ENCODE measurements at regions not wholly inside any gene's neighbourhood (a gene's known extent, or its start where the extent isn't known, plus 50 kb on each side); places are given as distances from the start of the nearest gene placed in this dataset.

- no peak for DNase-seq (ENCODE audit: extremely low spot score)
- TF ChIP-seq, protein P1, sequence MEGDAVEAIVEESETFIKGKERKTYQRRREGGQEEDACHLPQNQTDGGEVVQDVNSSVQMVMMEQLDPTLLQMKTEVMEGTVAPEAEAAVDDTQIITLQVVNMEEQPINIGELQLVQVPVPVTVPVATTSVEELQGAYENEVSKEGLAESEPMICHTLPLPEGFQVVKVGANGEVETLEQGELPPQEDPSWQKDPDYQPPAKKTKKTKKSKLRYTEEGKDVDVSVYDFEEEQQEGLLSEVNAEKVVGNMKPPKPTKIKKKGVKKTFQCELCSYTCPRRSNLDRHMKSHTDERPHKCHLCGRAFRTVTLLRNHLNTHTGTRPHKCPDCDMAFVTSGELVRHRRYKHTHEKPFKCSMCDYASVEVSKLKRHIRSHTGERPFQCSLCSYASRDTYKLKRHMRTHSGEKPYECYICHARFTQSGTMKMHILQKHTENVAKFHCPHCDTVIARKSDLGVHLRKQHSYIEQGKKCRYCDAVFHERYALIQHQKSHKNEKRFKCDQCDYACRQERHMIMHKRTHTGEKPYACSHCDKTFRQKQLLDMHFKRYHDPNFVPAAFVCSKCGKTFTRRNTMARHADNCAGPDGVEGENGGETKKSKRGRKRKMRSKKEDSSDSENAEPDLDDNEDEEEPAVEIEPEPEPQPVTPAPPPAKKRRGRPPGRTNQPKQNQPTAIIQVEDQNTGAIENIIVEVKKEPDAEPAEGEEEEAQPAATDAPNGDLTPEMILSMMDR (IDR thresholded peaks at IDR 0.05; ENCODE audit: control extremely low read depth, extremely low read depth, low read depth, missing control alignments), result no peak
- ChIA-PET POLR2A (no interaction called here), CTCF (interaction anchor here (1.6 kb wide), 1 partner anchor 14 kb away, joined by 5 read pairs; no protein-coding TSS in a partner anchor)
These were observed 122.8 kb upstream of the MTNR1B start for GRCh38 chr11:92846491-92847125.

GRCh38 chr11:92848578-92848977 lies 120.9 kb upstream of the MTNR1B start:
- TF ChIP-seq, protein P1 (IDR thresholded peaks at IDR 0.05; ENCODE audit: control extremely low read depth, extremely low read depth, low read depth, missing control alignments), result no peak
- CTCF ChIA-PET, result no interaction called here

GRCh38 chr11:92850296-92850826 lies 119.1 kb upstream of the MTNR1B start:
- POLR2A ChIA-PET, result no interaction called here
- CTCF ChIA-PET, result interaction anchor here (1.2 to 1.4 kb wide), 2 partner anchors 15 to 21 kb away, joined by 3 to 4 read pairs; no protein-coding TSS in a partner anchor
- no peak for DNase-seq (ENCODE audit: extremely low spot score)
- TF ChIP-seq, protein P1 (IDR thresholded peaks at IDR 0.05; ENCODE audit: control extremely low read depth, extremely low read depth, low read depth, missing control alignments), result no peak

More at GRCh38 chr11:92848578-92848977, 120.9 kb upstream of the MTNR1B start:
- POLR2A ChIA-PET, result no interaction called here
- no peak for DNase-seq (ENCODE audit: extremely low spot score)

DNA sequence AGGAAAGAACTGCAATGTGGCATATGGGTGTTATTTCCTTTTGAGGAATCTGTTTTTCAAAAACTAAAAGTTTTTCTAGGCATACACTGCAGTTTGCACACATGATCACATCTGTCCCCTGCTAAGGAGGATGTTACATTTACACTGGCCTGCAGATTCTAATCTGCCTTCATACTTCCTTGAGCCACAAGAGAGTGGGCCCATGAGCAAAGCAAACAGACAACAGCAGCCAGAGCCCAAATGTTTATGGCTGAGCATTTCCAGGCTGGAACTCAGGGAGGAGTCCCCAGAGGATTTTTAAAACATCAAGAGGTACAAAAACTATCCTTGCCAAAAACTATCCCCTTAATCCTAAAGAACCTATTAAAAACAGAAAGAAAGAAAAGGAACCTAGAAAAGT lies 117.2 kb upstream of the MTNR1B start:
- POLR2A ChIA-PET, result no interaction called here
- no peak for DNase-seq (ENCODE audit: extremely low spot score)
- TF ChIP-seq, protein P1 (IDR thresholded peaks at IDR 0.05; ENCODE audit: control extremely low read depth, extremely low read depth, low read depth, missing control alignments), result no peak
- CTCF ChIA-PET, result no interaction called here

DNA sequence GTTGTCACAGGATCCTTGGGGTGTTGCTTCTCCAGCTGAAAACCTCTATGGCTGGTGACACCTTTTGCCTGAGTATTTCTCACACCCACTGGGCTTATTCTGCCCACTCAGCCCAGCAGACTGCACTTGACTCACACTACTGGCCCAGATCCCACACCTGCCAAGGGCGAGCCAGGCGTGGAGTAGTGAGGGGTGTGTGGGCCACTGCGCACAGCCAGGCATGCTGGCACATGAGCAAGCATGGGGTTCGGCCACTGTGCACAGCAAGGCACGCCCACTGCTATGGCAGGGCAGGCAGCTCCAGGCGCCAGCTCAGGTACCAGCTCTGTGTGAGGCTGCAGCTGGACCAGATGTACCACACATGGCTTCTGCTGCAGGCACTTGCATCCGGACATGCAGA lies 116.5 kb upstream of the MTNR1B start:
- TF ChIP-seq, protein P1 (IDR thresholded peaks at IDR 0.05; ENCODE audit: control extremely low read depth, extremely low read depth, low read depth, missing control alignments), result no peak
- no peak for DNase-seq (ENCODE audit: extremely low spot score)
- POLR2A ChIA-PET, result no interaction called here
- CTCF ChIA-PET, result no interaction called here

- ChIA-PET POLR2A (no interaction called here), CTCF (interaction anchor here (1.4 to 1.6 kb wide), 2 partner anchors 19 to 33 kb away, joined by 3 to 4 read pairs; no protein-coding TSS in a partner anchor)
- TF ChIP-seq, protein P1 (IDR thresholded peaks at IDR 0.05; ENCODE audit: control extremely low read depth, extremely low read depth, low read depth, missing control alignments), result no peak
- DNase-seq (ENCODE audit: extremely low spot score), result no peak
These were observed 115.3 kb upstream of the MTNR1B start for GRCh38 chr11:92854162-92854561.
